ENCODE measurements at regions not wholly inside any gene's neighbourhood (a gene's known extent, or its start where the extent isn't known, plus 50 kb on each side); places are given as distances from the start of the nearest gene placed in this dataset.

- H3K4me3 Mint-ChIP-seq = no peak overlapping the region
- peaks cover 20% of the 10 kb centered on the region for H3K4me1 Mint-ChIP-seq
- DNase-seq (no peak), ATAC-seq (no peak)
- H3K9me3 Mint-ChIP-seq = no peaks in the 10 kb centered on the region
- no peaks in the 10 kb centered on the region for H3K27me3 Mint-ChIP-seq
- no peak overlapping the region for H3K27ac Mint-ChIP-seq
- peaks cover 7% of the 10 kb centered on the region for H3K36me3 Mint-ChIP-seq (ENCODE audit: low read depth)
These were observed 58.0 kb upstream of the PSMA6 start for GRCh38 chr14:35234012-35234805.

- no peak overlapping the region for H3K4me3 Mint-ChIP-seq
- H3K4me1 Mint-ChIP-seq = peaks cover 14% of the 10 kb centered on the region
- H3K36me3 Mint-ChIP-seq (ENCODE audit: low read depth) = peaks cover 11% of the 10 kb centered on the region
- no peaks in the 10 kb centered on the region for H3K9me3 Mint-ChIP-seq
- H3K27ac Mint-ChIP-seq = no peak overlapping the region
- H3K27me3 Mint-ChIP-seq = no peaks in the 10 kb centered on the region
- no peak for DNase-seq
- ATAC-seq = no peak
These were observed 56.3 kb upstream of the PSMA6 start for GRCh38 chr14:35235840-35236239.

GRCh38 chr14:35236806-35237205, 55.4 kb upstream of the PSMA6 start:
- Mint-ChIP-seq H3K27me3 (no peaks in the 10 kb centered on the region), H3K4me3 (no peak overlapping the region), H3K27ac (no peak overlapping the region), H3K36me3 (ENCODE audit: low read depth) (peaks cover 11% of the 10 kb centered on the region), H3K4me1 (peaks cover 8% of the 10 kb centered on the region), H3K9me3 (no peaks in the 10 kb centered on the region)
- DNase-seq = no peak
- ATAC-seq = no peak

GRCh38 chr14:35240231-35240630, 52.0 kb upstream of the PSMA6 start:
- no peak for ATAC-seq

More at GRCh38 chr14:35240231-35240630, 52.0 kb upstream of the PSMA6 start:
- no peak overlapping the region for H3K4me3 Mint-ChIP-seq
- peaks cover 6% of the 10 kb centered on the region for H3K36me3 Mint-ChIP-seq (ENCODE audit: low read depth)
- H3K9me3 Mint-ChIP-seq = no peaks in the 10 kb centered on the region
- DNase-seq = no peak
- no peak overlapping the region for H3K27ac Mint-ChIP-seq
- peaks cover 15% of the 10 kb centered on the region for H3K4me1 Mint-ChIP-seq
- H3K27me3 Mint-ChIP-seq = no peaks in the 10 kb centered on the region
